ENCODE measurements at regions not wholly inside any gene's neighbourhood (a gene's known extent, or its start where the extent isn't known, plus 50 kb on each side); places are given as distances from the start of the nearest gene placed in this dataset.

GRCh38 chr4:124790471-124790870 is 77.9 kb upstream of the ANKRD50 start:
- TF ChIP-seq, protein P1, sequence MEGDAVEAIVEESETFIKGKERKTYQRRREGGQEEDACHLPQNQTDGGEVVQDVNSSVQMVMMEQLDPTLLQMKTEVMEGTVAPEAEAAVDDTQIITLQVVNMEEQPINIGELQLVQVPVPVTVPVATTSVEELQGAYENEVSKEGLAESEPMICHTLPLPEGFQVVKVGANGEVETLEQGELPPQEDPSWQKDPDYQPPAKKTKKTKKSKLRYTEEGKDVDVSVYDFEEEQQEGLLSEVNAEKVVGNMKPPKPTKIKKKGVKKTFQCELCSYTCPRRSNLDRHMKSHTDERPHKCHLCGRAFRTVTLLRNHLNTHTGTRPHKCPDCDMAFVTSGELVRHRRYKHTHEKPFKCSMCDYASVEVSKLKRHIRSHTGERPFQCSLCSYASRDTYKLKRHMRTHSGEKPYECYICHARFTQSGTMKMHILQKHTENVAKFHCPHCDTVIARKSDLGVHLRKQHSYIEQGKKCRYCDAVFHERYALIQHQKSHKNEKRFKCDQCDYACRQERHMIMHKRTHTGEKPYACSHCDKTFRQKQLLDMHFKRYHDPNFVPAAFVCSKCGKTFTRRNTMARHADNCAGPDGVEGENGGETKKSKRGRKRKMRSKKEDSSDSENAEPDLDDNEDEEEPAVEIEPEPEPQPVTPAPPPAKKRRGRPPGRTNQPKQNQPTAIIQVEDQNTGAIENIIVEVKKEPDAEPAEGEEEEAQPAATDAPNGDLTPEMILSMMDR (IDR thresholded peaks at IDR 0.05; ENCODE audit: partially characterized antibody, unreplicated experiment), result no peak

GRCh38 chr4:124786634-124787033 is 74.1 kb upstream of the ANKRD50 start:
- Mint-ChIP-seq H3K27me3 (ENCODE audit: unreplicated experiment) (no peaks in the 10 kb centered on the region), H3K4me1 (ENCODE audit: low read depth, unreplicated experiment) (no peaks in the 10 kb centered on the region)
- TF ChIP-seq, protein P1 (IDR thresholded peaks at IDR 0.05; ENCODE audit: partially characterized antibody, unreplicated experiment), result no peak

More at GRCh38 chr4:124790471-124790870, 77.9 kb upstream of the ANKRD50 start:
- Mint-ChIP-seq H3K36me3 (ENCODE audit: unreplicated experiment) (no peaks in the 10 kb centered on the region), H3K9me3 (ENCODE audit: unreplicated experiment) (no peaks in the 10 kb centered on the region), H3K27ac (ENCODE audit: unreplicated experiment) (no peak overlapping the region), H3K4me1 (ENCODE audit: low read depth, unreplicated experiment) (no peaks in the 10 kb centered on the region), H3K27me3 (ENCODE audit: unreplicated experiment) (no peaks in the 10 kb centered on the region), H3K4me3 (ENCODE audit: unreplicated experiment) (no peak overlapping the region)
- no peak for DNase-seq

GRCh38 chr4:124785645-124786044 is 73.1 kb upstream of the ANKRD50 start:
- Mint-ChIP-seq H3K9me3 (ENCODE audit: unreplicated experiment) (no peaks in the 10 kb centered on the region), H3K27me3 (ENCODE audit: unreplicated experiment) (no peaks in the 10 kb centered on the region), H3K36me3 (ENCODE audit: unreplicated experiment) (no peaks in the 10 kb centered on the region), H3K4me3 (ENCODE audit: unreplicated experiment) (no peak overlapping the region), H3K27ac (ENCODE audit: unreplicated experiment) (no peak overlapping the region), H3K4me1 (ENCODE audit: low read depth, unreplicated experiment) (no peaks in the 10 kb centered on the region)
- TF ChIP-seq, protein P1 (IDR thresholded peaks at IDR 0.05; ENCODE audit: partially characterized antibody, unreplicated experiment), result peak; percentile 39
- DNase-seq, result no peak

More at GRCh38 chr4:124786634-124787033, 74.1 kb upstream of the ANKRD50 start:
- H3K9me3 Mint-ChIP-seq (ENCODE audit: unreplicated experiment), result no peaks in the 10 kb centered on the region
- no peak for DNase-seq
- H3K4me3 Mint-ChIP-seq (ENCODE audit: unreplicated experiment), result no peak overlapping the region
- H3K36me3 Mint-ChIP-seq (ENCODE audit: unreplicated experiment), result no peaks in the 10 kb centered on the region
- H3K27ac Mint-ChIP-seq (ENCODE audit: unreplicated experiment), result no peak overlapping the region

DNA sequence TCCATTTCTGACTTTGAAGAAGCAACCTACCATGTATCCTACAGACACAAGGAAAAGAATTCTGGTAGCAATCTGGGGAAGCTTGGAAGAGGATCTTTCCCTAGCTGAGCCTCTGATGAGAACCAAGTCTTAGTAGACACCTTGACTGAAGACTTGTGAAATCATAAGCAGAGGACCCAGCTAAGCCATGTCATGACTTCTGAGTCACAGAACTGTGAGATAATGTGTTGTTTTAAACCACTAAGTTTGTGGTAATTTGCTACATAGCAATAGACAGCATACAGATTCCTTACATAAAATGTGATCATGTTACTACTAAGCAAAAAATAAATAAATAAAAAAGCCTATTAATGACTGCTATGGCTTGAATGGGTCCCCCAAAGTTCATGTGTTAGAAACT is 71.3 kb upstream of the ANKRD50 start:
- no peaks in the 10 kb centered on the region for H3K9me3 Mint-ChIP-seq (ENCODE audit: unreplicated experiment)
- TF ChIP-seq, protein P1 (IDR thresholded peaks at IDR 0.05; ENCODE audit: partially characterized antibody, unreplicated experiment), result no peak
- H3K4me3 Mint-ChIP-seq (ENCODE audit: unreplicated experiment), result no peak overlapping the region
- H3K4me1 Mint-ChIP-seq (ENCODE audit: low read depth, unreplicated experiment), result no peaks in the 10 kb centered on the region
- no peaks in the 10 kb centered on the region for H3K36me3 Mint-ChIP-seq (ENCODE audit: unreplicated experiment)
- DNase-seq, result no peak
- H3K27me3 Mint-ChIP-seq (ENCODE audit: unreplicated experiment), result no peaks in the 10 kb centered on the region
- no peak overlapping the region for H3K27ac Mint-ChIP-seq (ENCODE audit: unreplicated experiment)

DNA sequence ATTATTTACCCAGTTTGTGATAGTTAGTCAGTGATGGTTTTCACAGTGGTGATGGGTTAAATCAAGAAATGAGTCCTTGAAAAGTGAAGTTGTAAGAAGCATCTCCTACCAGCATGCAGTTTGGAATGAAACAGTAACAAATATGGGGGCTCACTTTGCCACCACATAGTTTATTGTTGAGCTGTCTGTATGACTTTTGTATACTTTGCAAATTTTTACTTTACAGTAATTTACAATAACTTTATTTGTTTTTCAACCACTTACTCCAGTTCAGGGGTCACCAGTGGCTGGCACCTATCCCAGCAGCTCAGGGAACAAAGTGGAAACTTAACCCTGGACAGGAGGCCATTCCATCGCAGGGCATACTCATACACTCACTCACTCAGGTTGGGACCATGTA is 64.5 kb upstream of the ANKRD50 start:
- no peak for DNase-seq
- Mint-ChIP-seq H3K9me3 (ENCODE audit: unreplicated experiment) (no peaks in the 10 kb centered on the region), H3K4me3 (ENCODE audit: unreplicated experiment) (no peak overlapping the region), H3K36me3 (ENCODE audit: unreplicated experiment) (no peaks in the 10 kb centered on the region), H3K27ac (ENCODE audit: unreplicated experiment) (no peak overlapping the region), H3K27me3 (ENCODE audit: unreplicated experiment) (no peaks in the 10 kb centered on the region), H3K4me1 (ENCODE audit: low read depth, unreplicated experiment) (no peaks in the 10 kb centered on the region)
- TF ChIP-seq, protein P1 (IDR thresholded peaks at IDR 0.05; ENCODE audit: partially characterized antibody, unreplicated experiment), result no peak
